ENCODE measurements at regions not wholly inside any gene's neighbourhood (a gene's known extent, or its start where the extent isn't known, plus 50 kb on each side); places are given as distances from the start of the nearest gene placed in this dataset.

- Histone ChIP-seq H3K4me1 (ENCODE audit: control insufficient read depth, insufficient read depth, low read length) (no peaks in the 10 kb centered on the region), H3K36me3 (ENCODE audit: control insufficient read depth in 2 of 2, insufficient read depth in 1 of 2, low read length in 2 of 2) (no peaks in the 10 kb centered on the region), H3K9me3 (ENCODE audit: control insufficient read depth, insufficient read depth, low read depth, low read length) (no peaks in the 10 kb centered on the region), H3K27ac (ENCODE audit: extremely low read depth, low read depth, low read length) (no peak overlapping the region), H3K4me3 (ENCODE audit: low read depth, low read length) (no peak overlapping the region)
- ChIA-PET POLR2A (no interaction called here), CTCF (no interaction called here)
- TF ChIP-seq ZNF324 (tag by site-specific recombination; IDR thresholded peaks at IDR 0.05) (no peak), ZNF837 (tag by site-specific recombination; IDR thresholded peaks at IDR 0.05) (no peak), ZNF121 (tag by site-specific recombination; IDR thresholded peaks at IDR 0.05) (no peak)
These were observed 1105.7 kb downstream of the REEP3 start for GRCh38 chr10:64626924-64627323.

- Histone ChIP-seq H3K27ac (ENCODE audit: extremely low read depth, low read depth, low read length) (no peak overlapping the region), H3K36me3 (ENCODE audit: control insufficient read depth in 2 of 2, insufficient read depth in 1 of 2, low read length in 2 of 2) (no peaks in the 10 kb centered on the region), H3K9me3 (ENCODE audit: control insufficient read depth, insufficient read depth, low read depth, low read length) (no peaks in the 10 kb centered on the region), H3K4me3 (ENCODE audit: low read depth, low read length) (no peak overlapping the region), H3K4me1 (ENCODE audit: control insufficient read depth, insufficient read depth, low read length) (no peaks in the 10 kb centered on the region)
- POLR2A ChIA-PET = no interaction called here
- CTCF ChIA-PET = interaction anchor here (0.7 kb wide), 1 partner anchor 18 kb away, joined by 4 read pairs; no protein-coding TSS in a partner anchor
- no peak for TF ChIP-seq ZNF610 (tag by site-specific recombination; IDR thresholded peaks at IDR 0.05; ENCODE audit: borderline replicate concordance)
- TF ChIP-seq ZNF529 (tag by site-specific recombination; IDR thresholded peaks at IDR 0.05; ENCODE audit: insufficient replicate concordance) = no peak
- no peak for TF ChIP-seq ZNF2 (tag by site-specific recombination; IDR thresholded peaks at IDR 0.05)
- no peak for TF ChIP-seq GLI2 (tag by site-specific recombination; IDR thresholded peaks at IDR 0.05; ENCODE audit: borderline replicate concordance, low read depth)
- no peak for TF ChIP-seq ZNF223 (tag by site-specific recombination; IDR thresholded peaks at IDR 0.05)
- no peak for TF ChIP-seq ZSCAN18 (tag by site-specific recombination; IDR thresholded peaks at IDR 0.05)
- TF ChIP-seq ZBTB26 (tag by site-specific recombination; optimal IDR thresholded peaks at IDR 0.05) = no peak
- no peak for TF ChIP-seq KLF9 (tag by site-specific recombination; IDR thresholded peaks at IDR 0.05; ENCODE audit: low read depth)
- TF ChIP-seq ZNF830 (tag by site-specific recombination; IDR thresholded peaks at IDR 0.05; ENCODE audit: low read depth) = no peak
- TF ChIP-seq ZNF514 (tag by site-specific recombination; IDR thresholded peaks at IDR 0.05) = no peak
- TF ChIP-seq HIC1 (tag by site-specific recombination; IDR thresholded peaks at IDR 0.05) = no peak
- TF ChIP-seq INSM2 (tag by site-specific recombination; IDR thresholded peaks at IDR 0.05) = no peak
- no peak for TF ChIP-seq TSHZ1 (tag by site-specific recombination; IDR thresholded peaks at IDR 0.05; ENCODE audit: borderline replicate concordance)
- no peak for TF ChIP-seq GLIS2 (tag by site-specific recombination; IDR thresholded peaks at IDR 0.05)
- no peak for TF ChIP-seq ZNF544 (tag by site-specific recombination; IDR thresholded peaks at IDR 0.05)
- no peak for TF ChIP-seq ZNF324 (tag by site-specific recombination; IDR thresholded peaks at IDR 0.05)
- TF ChIP-seq ZNF654 (tag by site-specific recombination; IDR thresholded peaks at IDR 0.05; ENCODE audit: low read depth) = no peak
- TF ChIP-seq ZNF558 (tag by site-specific recombination; IDR thresholded peaks at IDR 0.05) = no peak
- TF ChIP-seq EGR2 (tag by site-specific recombination; IDR thresholded peaks at IDR 0.05; ENCODE audit: low read depth) = no peak
- no peak for TF ChIP-seq RBAK (tag by site-specific recombination; IDR thresholded peaks at IDR 0.05)
These were observed 1109.3 kb downstream of the REEP3 start for GRCh38 chr10:64630534-64630933.
